ENCODE measurements at regions not wholly inside any gene's neighbourhood (a gene's known extent, or its start where the extent isn't known, plus 50 kb on each side); places are given as distances from the start of the nearest gene placed in this dataset.

GRCh38 chr16:72429671-72430081 lies 257.7 kb upstream of the PMFBP1 start:
- Histone ChIP-seq H3K36me3 (ENCODE audit: insufficient read depth, low read length) (peaks cover 3% of the 10 kb centered on the region; the same call in 1 of the 2 replicates), H3K9me2 (ENCODE audit: low read depth, low read length) (no peaks in the 10 kb centered on the region), H3K4me3 (ENCODE audit: low read depth, low read length, poor library complexity, severe bottlenecking) (no peak overlapping the region), H3K4me1 (ENCODE audit: insufficient read depth, low read length, severe bottlenecking) (no peaks in the 10 kb centered on the region), H3F3A (ENCODE audit: insufficient read depth, low read length) (no peaks in the 10 kb centered on the region), H3K9me3 (ENCODE audit: low read length) (peaks cover 14% of the 10 kb centered on the region), H3K79me2 (ENCODE audit: insufficient read depth, low read length) (no peaks in the 10 kb centered on the region), H3K27me3 (ENCODE audit: insufficient read depth, low read length) (no peaks in the 10 kb centered on the region), H3K9ac (ENCODE audit: low read length) (no peak overlapping the region), H3K4me2 (ENCODE audit: low read length) (no peak overlapping the region), H3K27ac (ENCODE audit: low read depth, low read length, poor library complexity, severe bottlenecking) (no peak overlapping the region), H2AFZ (ENCODE audit: low read length) (no peak overlapping the region), H4K20me1 (ENCODE audit: insufficient read depth, low read length) (no peaks in the 10 kb centered on the region)
- no peak for TF ChIP-seq EZH2 (IDR thresholded peaks at IDR 0.05; ENCODE audit: borderline replicate concordance, low read length)
- TF ChIP-seq, protein P1, sequence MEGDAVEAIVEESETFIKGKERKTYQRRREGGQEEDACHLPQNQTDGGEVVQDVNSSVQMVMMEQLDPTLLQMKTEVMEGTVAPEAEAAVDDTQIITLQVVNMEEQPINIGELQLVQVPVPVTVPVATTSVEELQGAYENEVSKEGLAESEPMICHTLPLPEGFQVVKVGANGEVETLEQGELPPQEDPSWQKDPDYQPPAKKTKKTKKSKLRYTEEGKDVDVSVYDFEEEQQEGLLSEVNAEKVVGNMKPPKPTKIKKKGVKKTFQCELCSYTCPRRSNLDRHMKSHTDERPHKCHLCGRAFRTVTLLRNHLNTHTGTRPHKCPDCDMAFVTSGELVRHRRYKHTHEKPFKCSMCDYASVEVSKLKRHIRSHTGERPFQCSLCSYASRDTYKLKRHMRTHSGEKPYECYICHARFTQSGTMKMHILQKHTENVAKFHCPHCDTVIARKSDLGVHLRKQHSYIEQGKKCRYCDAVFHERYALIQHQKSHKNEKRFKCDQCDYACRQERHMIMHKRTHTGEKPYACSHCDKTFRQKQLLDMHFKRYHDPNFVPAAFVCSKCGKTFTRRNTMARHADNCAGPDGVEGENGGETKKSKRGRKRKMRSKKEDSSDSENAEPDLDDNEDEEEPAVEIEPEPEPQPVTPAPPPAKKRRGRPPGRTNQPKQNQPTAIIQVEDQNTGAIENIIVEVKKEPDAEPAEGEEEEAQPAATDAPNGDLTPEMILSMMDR (IDR thresholded peaks at IDR 0.05; ENCODE audit: low read length): no peak

- H3K27me3 ChIP-seq (ENCODE audit: insufficient read depth, low read length): no peaks in the 10 kb centered on the region
- no peak overlapping the region for H3K4me2 ChIP-seq (ENCODE audit: low read length)
- peaks cover 8% of the 10 kb centered on the region for H3K9me3 ChIP-seq (ENCODE audit: low read length)
- no peaks in the 10 kb centered on the region for H3K9me2 ChIP-seq (ENCODE audit: low read depth, low read length)
- no peaks in the 10 kb centered on the region for H4K20me1 ChIP-seq (ENCODE audit: insufficient read depth, low read length)
- no peak overlapping the region for H3K4me3 ChIP-seq (ENCODE audit: low read depth, low read length, poor library complexity, severe bottlenecking)
- no peaks in the 10 kb centered on the region for H3K79me2 ChIP-seq (ENCODE audit: insufficient read depth, low read length)
- H2AFZ ChIP-seq (ENCODE audit: low read length): no peak overlapping the region
- H3F3A ChIP-seq (ENCODE audit: insufficient read depth, low read length): no peaks in the 10 kb centered on the region
- H3K9ac ChIP-seq (ENCODE audit: low read length): no peak overlapping the region
- H3K36me3 ChIP-seq (ENCODE audit: insufficient read depth, low read length): peaks cover 4% of the 10 kb centered on the region; the same call in 1 of the 2 replicates
- H3K27ac ChIP-seq (ENCODE audit: low read depth, low read length, poor library complexity, severe bottlenecking): no peak overlapping the region
- H3K4me1 ChIP-seq (ENCODE audit: insufficient read depth, low read length, severe bottlenecking): no peaks in the 10 kb centered on the region
- TF ChIP-seq, protein P1 (IDR thresholded peaks at IDR 0.05; ENCODE audit: low read length): no peak
- no peak for TF ChIP-seq EZH2 (IDR thresholded peaks at IDR 0.05; ENCODE audit: borderline replicate concordance, low read length)
These were observed 256.9 kb upstream of the PMFBP1 start for GRCh38 chr16:72428681-72429376.

- Histone ChIP-seq H3K79me2 (ENCODE audit: insufficient read depth, low read length) (no peaks in the 10 kb centered on the region), H4K20me1 (ENCODE audit: insufficient read depth, low read length) (no peaks in the 10 kb centered on the region), H3K4me2 (ENCODE audit: low read length) (no peak overlapping the region), H3K27ac (ENCODE audit: low read depth, low read length, poor library complexity, severe bottlenecking) (no peak overlapping the region), H3K9me3 (ENCODE audit: low read length) (peaks cover 3% of the 10 kb centered on the region; the same call in 1 of the 2 replicates), H2AFZ (ENCODE audit: low read length) (no peak overlapping the region), H3K9ac (ENCODE audit: low read length) (no peak overlapping the region), H3K36me3 (ENCODE audit: insufficient read depth, low read length) (peaks cover 4% of the 10 kb centered on the region; the same call in 1 of the 2 replicates), H3K27me3 (ENCODE audit: insufficient read depth, low read length) (no peaks in the 10 kb centered on the region), H3K9me2 (ENCODE audit: low read depth, low read length) (no peaks in the 10 kb centered on the region), H3F3A (ENCODE audit: insufficient read depth, low read length) (no peaks in the 10 kb centered on the region), H3K4me3 (ENCODE audit: low read depth, low read length, poor library complexity, severe bottlenecking) (no peak overlapping the region), H3K4me1 (ENCODE audit: insufficient read depth, low read length, severe bottlenecking) (no peaks in the 10 kb centered on the region)
- TF ChIP-seq EZH2 (IDR thresholded peaks at IDR 0.05; ENCODE audit: borderline replicate concordance, low read length): no peak
- TF ChIP-seq, protein P1 (IDR thresholded peaks at IDR 0.05; ENCODE audit: low read length): no peak
These were observed 255.9 kb upstream of the PMFBP1 start for GRCh38 chr16:72427783-72428331.

All from OCI-LY1 (cell line).